Occipital lobe (tissue), 1 donor: ENCODE measurements at regions not wholly inside any gene's neighbourhood (a gene's known extent, or its start where the extent isn't known, plus 50 kb on each side); places are given as distances from the start of the nearest gene placed in this dataset.
"Not testable (repeated sequence)": the region's sequence is repeated elsewhere in the genome, so short reads cannot be mapped to it uniquely, and the experiment has no call there.

ENCODE experiments used
- DNase-seq: peaks from one replicate; lab custom pipeline; 2025; lab: John Stamatoyannopoulos, UW

- DNase-seq = peak; percentile 49
These were observed 51.3 kb upstream of the LARGE1 start for GRCh38 chr22:33971561-33971961.

DNA sequence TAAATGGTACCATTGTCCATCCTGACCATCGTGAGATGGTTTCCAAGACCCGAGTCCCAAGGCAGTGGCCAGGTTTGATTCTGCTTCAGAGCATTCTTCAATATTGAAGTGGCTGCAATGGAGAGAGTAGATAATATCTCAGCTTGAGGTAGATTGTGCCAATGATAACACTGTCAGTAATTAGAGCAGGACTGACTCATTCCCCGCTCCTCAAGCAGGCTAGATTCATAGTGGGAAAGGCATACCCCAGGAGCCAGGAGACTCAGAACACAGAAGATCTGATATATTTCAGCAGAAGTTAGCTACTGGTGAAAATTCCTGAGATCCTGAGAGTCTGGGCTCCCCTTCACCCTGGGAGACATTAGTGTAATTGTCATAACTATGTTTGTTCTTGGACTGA is 55.6 kb upstream of the LARGE1 start:
- DNase-seq = no peak

- DNase-seq = no peak
These were observed 63.3 kb upstream of the LARGE1 start for GRCh38 chr22:33983558-33983957.

DNA sequence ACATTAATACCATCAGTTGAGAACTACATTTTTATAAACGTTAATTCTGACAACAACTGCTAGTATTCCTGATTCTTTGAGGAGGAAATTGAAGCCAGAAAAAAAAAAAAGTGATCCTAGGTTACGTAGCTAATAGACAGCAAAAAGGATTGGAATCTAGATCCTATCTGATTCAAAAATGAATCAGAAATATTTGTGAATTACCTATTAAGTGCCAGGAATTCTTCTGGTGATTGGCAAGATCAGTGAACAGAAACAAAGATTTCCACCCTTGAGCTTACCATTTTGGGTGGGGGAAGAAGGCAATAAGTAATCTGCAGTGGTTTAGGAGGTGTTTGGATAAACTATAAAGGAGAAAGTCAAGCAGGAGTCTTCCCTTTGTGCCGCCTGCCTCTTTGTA is 63.9 kb upstream of the LARGE1 start:
- no peak for DNase-seq

DNA sequence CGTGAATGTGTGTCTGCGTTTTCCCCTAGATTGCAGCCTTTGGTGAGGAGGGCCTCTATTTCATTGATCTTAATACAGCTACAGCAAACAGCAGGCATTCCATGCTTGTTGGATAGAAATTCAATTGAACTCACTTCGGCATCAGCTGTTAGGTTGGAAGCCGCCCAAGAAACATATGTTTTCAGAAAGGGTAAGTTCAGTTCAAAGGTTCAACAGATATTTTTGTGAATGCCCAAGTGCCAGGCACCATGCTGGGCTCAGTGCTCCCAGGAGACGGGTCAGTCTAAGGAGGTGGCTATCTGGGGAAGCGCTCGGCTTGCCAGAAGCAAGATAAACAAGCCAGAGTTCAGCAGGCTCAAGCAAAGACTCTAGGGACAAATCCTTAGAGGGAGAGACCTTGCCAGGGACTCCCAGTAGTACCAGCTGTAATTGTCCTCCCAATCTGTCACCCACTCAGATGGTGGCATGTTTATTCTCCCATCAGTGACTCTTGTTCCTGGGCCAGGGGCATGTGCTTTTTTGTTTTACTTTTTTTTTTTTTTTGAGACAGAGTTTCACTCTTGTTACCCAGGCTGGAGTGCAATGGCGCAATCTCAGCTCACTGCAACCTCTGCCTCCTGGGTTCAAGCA is 64.5 kb upstream of the LARGE1 start:
- no peak for DNase-seq

DNA sequence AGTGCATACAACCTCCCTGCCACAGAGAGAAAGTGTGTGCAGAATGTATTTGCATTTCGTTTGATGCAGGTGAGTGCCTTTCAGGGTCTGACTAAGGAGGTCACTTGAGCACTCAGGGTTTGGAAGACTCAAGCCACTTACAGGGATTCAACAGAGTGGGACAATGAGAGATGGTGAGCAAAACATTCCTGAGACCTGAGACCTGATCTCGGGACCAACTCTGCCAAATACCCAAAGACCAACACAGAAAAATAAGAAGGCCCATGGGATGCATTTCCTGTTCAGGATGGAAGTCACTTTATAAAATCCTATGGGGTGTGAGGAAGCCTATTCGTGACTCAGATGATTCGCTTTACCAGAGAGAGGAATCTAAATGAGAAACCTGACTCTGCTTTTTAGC is 65.2 kb upstream of the LARGE1 start:
- DNase-seq = no peak

- no peak for DNase-seq
These were observed 66.0 kb upstream of the LARGE1 start for GRCh38 chr22:33986167-33986771.

- no peak for DNase-seq
These were observed 66.7 kb upstream of the LARGE1 start for GRCh38 chr22:33986954-33987353.

DNA sequence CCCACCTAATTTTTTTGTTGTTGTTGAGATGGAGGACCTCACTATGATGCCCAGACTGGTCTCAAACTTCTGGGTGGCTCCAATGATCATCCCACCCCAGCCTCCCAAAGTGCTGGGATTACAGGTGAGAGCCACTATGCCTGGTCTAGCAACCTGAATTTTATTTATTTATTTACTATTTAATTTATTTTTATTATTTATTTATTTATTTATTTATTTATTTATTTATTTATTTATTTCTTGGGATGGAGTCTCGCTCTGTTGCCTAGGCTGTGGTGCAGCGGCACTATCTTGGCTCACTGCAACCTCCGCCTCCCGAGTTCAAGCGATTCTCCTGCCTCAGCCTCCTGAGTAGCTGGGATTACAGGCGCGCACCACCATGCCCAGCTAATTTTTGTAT is 69.0 kb upstream of the LARGE1 start:
- not testable (repeated sequence) for DNase-seq

DNA sequence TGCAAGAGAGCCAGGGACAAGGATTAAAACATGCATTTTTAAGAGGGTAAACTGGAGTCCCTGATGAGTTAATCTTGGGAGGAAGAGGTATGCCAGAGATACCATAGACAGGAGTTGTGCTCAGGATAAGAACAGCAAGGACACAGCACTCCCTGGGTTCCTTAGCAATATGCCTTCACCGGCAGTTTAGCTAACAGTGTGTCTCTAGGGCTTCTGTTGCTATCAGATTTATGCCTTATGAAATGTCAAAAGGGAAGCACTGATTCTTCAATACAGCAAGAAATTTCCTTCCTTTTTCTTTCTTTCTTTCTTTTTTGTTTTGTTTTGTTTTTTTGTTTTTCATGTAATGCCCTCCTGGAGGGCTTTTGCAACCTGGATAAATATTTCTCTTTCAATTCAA is 71.3 kb upstream of the LARGE1 start:
- DNase-seq = no peak

GRCh38 chr22:33996824-33997223 is 76.5 kb upstream of the LARGE1 start:
- no peak for DNase-seq

DNA sequence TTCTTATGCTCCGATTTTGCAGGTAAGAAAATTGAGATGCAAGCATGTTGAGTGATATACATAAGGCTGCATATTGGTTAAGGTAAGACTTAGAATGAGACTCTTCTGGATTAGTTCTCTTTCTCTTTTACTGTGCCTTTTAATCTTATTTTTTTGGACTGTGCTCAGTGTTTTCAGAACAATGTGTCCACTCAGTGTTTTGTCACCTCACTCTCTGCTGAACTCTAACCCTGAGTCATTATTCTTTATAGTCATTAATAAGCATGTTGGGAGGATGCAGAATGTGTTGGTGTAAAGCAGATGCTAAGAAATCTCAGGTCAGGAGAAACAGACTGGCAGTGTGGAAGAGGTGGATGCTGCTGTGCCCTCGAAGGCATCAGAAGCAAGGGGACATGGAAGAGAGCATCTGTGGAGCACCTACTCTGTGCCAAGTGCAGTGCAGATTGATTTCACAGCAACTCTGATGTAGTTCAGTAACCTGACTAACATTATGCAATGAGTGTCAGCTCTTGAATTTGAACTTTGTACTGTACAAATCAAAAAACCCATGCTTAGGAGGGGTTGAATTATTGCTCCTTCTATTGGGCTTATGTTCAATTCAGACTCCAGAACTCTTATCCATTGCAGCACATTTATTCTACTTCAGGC is 80.7 kb upstream of the LARGE1 start:
- no peak for DNase-seq

DNA sequence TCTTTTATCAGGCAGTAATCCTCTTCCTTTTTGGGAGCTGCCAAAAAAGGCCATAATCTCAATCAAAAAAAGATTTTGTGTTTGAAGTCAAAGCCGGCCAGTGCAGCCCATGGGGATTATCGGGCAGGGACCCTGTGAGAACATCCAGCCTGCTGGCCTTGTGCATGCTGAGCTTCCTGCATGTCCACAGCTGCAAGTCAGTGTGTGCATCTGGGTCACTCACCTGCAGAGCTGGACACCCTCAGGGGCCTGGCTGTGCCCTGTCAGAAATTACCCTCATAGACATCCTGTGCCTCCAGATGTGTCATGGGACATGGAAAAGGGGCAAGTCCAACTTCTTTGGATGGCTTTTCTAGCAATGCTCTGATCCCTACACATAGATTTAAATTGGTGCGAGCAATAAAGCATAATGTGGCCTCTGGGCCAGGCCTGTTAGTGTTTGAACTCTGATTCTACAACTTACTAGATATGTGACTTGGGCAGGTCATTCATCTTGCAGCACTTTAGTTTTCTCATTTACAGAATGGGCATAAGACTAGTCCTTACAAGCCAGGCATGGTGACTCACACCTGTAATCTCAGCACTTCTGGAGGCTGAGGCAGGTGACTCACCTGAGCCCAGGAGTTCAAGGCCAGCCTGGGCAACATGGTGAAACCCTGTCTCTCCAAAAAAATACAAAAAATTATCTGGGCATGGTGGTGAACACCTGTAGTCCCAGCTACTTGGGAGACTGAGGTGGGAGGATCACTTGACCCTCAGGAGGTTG is 81.6 kb upstream of the LARGE1 start:
- no peak for DNase-seq

DNA sequence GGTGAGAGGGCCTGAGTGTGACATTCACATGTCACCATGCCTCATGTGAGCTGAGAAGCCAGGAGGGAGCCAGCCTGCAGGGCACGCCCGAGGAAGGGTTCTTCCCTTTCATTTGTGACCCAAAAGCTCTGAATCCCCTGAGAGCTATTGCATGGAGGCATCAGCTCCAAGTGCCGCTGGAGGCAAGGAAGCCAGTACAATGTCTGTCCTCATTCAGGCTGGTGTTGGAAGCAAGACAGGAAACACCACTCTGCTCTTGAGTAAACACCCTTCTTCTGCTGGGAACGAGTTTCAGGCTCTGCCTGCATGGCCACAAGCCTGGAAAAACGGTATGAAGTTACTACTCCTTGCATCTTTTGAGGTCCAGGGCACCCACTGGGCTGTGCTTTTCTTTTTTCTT is 83.8 kb upstream of the LARGE1 start:
- DNase-seq = no peak

- no peak for DNase-seq
These were observed 90.0 kb upstream of the LARGE1 start for GRCh38 chr22:34010259-34010658.

GRCh38 chr22:34015642-34016041 is 95.4 kb upstream of the LARGE1 start:
- no peak for DNase-seq

- DNase-seq = no peak
These were observed 96.9 kb upstream of the LARGE1 start for GRCh38 chr22:34017205-34017604.

DNA sequence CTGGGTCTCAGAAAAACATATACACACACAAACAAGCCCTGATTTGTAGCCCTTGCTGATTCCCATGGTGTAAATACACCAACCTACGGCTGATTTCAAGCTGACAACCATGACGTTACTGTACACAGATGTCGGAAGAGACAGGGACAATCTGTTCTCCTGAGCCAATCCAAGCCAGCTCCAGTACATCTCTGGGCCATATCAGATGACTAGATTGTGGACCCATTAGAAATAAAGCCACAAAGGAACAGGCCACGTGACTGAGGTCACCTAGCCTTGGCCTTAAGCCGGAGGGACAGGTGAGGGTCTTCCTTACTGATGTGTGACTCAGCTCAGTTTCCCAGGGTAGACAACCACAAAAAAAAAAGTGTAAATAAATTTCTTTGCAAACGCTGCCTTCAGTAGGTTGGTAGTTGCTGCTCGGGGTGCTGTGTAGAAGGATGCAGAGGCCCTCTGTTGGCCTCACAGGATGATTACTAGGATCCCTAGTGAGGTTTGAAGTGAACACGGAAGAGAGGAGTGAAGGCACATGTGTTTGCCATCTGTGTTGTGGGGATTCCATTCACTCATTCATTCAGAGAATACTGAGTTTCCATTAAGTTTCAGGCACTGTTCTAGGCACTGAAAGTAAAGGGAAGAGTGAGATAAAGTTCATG is 99.0 kb upstream of the LARGE1 start:
- DNase-seq = no peak

GRCh38 chr22:34035209-34035608 is 114.9 kb upstream of the LARGE1 start:
- DNase-seq = no peak

DNA sequence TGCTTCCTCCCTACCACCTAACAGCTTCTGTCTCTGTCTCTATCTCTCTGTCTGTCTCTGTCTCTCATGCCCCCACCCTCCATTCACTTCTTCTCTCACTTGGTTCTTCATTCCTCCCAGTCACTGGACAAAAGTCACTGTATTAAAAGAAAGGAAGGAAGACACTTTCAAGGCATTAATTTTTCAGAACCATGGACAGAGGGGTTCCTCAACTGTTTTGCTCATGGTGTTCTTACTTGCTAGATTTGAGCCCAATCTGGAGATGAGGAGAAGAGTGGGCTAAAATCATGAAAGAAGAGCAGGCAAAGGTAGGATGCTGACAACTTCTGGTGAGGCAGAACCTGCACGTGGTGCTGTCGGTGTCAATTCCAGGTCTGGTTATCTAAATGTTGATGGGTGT is 116.7 kb upstream of the LARGE1 start:
- no peak for DNase-seq

- no peak for DNase-seq
These were observed 118.7 kb upstream of the LARGE1 start for GRCh38 chr22:34038801-34039555.
